ENCODE measurements at regions not wholly inside any gene's neighbourhood (a gene's known extent, or its start where the extent isn't known, plus 50 kb on each side); places are given as distances from the start of the nearest gene placed in this dataset.

- TF ChIP-seq CTCF (IDR thresholded peaks at IDR 0.05; ENCODE audit: low read length) (no peak), EZH2 (IDR thresholded peaks at IDR 0.05; ENCODE audit: borderline replicate concordance, low read length) (no peak)
Observed at GRCh38 chr17:34126496-34126895, 128.6 kb upstream of the CCL2 start.
